Right lobe of liver (tissue), 6 donors: ENCODE measurements at regions not wholly inside any gene's neighbourhood (a gene's known extent, or its start where the extent isn't known, plus 50 kb on each side); places are given as distances from the start of the nearest gene placed in this dataset.
A peak's percentile ranks its signal among the peaks of the same experiment; 100 is the strongest.

ENCODE experiments used
- ATAC-seq, 4 donors: fragments of 200-7000 bp; cut with Tn5 transposase; one replicate each; pipeline ENCODE4 v1.9.1; 2020; ENCODE audit warnings: mild to moderate bottlenecking in 4 of 4, moderate library complexity in 4 of 4
- DNase-seq, 3 donors: peaks; one replicate each; pipeline ENCODE4 v3.0.0-alpha.2; 2020
- H3K27ac ChIP-seq, 3 donors: fragments of 200-600 bp; one replicate each; pipeline ENCODE4 v1.8.0; 2022
- H3K27me3 ChIP-seq, 2 donors: fragments of 200-600 bp; one replicate each; pipeline ENCODE4 v1.8.0; 2022
- H3K36me3 ChIP-seq, 4 donors: fragments of 200-600 bp; sonication (generic) in 1 of 4; one replicate each; pipeline versions ENCODE4 v1.5.1 to v1.8.0; 2017 to 2022; ENCODE audit warnings: control low read depth in 1 of 4
- H3K4me1 ChIP-seq, 4 donors: fragments of 200-600 bp; sonication (generic) in 1 of 4; one replicate each; pipeline versions ENCODE4 v1.5.1 to v1.8.0; 2017 to 2022; ENCODE audit warnings: control low read depth in 1 of 4
- H3K4me3 ChIP-seq, 3 donors: fragments of 200-600 bp; one replicate each; pipeline ENCODE4 v1.8.0; 2022
- H3K9me3 ChIP-seq, 4 donors: fragments of 200-600 bp; sonication (generic) in 1 of 4; one replicate each; pipeline versions ENCODE4 v1.5.1 to v1.8.0; 2017 to 2022; ENCODE audit warnings: control low read depth in 1 of 4
- CTCF ChIP-seq, 4 donors: fragments of 200-600 bp in 3 of 4; fragments of 450-650 bp in 1 of 4; IDR thresholded peaks; one replicate each; pipeline versions ENCODE4 v1.5.1 to v1.8.0; 2016 to 2022; ENCODE audit warnings: antibody characterized with exemption in 4 of 4, mild to moderate bottlenecking in 2 of 4
- POLR2A ChIP-seq: fragments of 450-650 bp; IDR thresholded peaks from one replicate; pipeline ENCODE4 v1.6.1; 2017; ENCODE audit warnings: antibody characterized with exemption, mild to moderate bottlenecking
- WGBS: methylation state at CpG from one replicate; pipeline ENCODE4 v1.1.6; 2018; ENCODE audit warnings: low coverage, low lambda C conversion rate; ENCODE audit not compliant: insufficient coverage; ENCODE audit errors: missing lambda C conversion rate; 5-methylcytosine and 5-hydroxymethylcytosine counted together
- intact Hi-C, 2 donors: fragments of 100-400 bp; cut with DNase I; formaldehyde crosslinking; loops; one replicate each; pipeline versions ENCODE4 v1.11.2 to v1.14.1; 2022
- donor health status: DM: no; HTN: yes; CAD: no.
- donor health status: DM: no; HTN: no; CAD: no.
- donor health status: DM: no; HTN: no; CAD: no.
- donor health status: DM: no; HTN: yes; CAD: no.
- donor health status: DM: no; HTN: yes; CAD: no.

DNA sequence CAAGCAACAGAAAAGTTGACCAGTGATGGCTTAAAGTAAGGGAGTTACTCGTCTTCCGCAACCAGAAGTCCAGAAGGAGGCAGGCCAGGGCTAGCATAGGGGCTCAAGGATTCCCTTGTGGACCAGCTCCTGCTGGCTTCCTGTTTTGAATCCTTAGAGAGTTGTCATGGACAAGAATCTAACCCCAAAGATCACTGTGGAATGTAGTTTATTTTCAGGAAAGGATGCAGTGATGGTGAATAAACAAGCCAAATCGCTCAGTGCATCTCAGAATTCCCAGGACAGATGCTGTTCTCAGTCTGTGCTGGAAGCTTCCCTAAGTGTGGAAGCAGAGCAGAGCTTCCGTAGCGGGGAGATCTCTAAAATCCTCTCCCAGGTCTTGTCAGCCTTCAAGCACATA lies 311.3 kb downstream of the C12orf75 start:
- Histone ChIP-seq H3K36me3 (no peaks in the 10 kb centered on the region), H3K4me1 (no peaks in the 10 kb centered on the region), H3K4me3 (no peak overlapping the region), H3K27ac (no peak overlapping the region), H3K9me3 (no peaks in the 10 kb centered on the region), H3K27me3 (no peaks in the 10 kb centered on the region)
- DNase-seq (no peak), ATAC-seq (no peak)
- intact Hi-C loops = no loop called here
- no peak for TF ChIP-seq POLR2A
- TF ChIP-seq CTCF (IDR thresholded peaks at IDR 0.05) = no peak
- WGBS = 70% methylated on average over 5 of the region's 5 CpGs

GRCh38 chr12:105644770-105645169 lies 314.3 kb downstream of the C12orf75 start:
- no peak overlapping the region for H3K27ac ChIP-seq
- H3K9me3 ChIP-seq = no peaks in the 10 kb centered on the region
- H3K4me3 ChIP-seq = no peak overlapping the region
- intact Hi-C loops = no loop called here
- ATAC-seq (no peak), DNase-seq (no peak)
- H3K27me3 ChIP-seq = no peaks in the 10 kb centered on the region
- no peaks in the 10 kb centered on the region for H3K4me1 ChIP-seq
- TF ChIP-seq CTCF (IDR thresholded peaks at IDR 0.05) (no peak), POLR2A (no peak)
- 72% methylated on average over 4 of the region's 5 CpGs for WGBS
- no peaks in the 10 kb centered on the region for H3K36me3 ChIP-seq

- H3K36me3 ChIP-seq = no peaks in the 10 kb centered on the region
- no peaks in the 10 kb centered on the region for H3K27me3 ChIP-seq
- TF ChIP-seq CTCF (IDR thresholded peaks at IDR 0.05) = no peak
- TF ChIP-seq POLR2A = no peak
- 50% methylated on average over 1 of the region's 1 CpG for WGBS
- H3K4me3 ChIP-seq = no peak overlapping the region
- no peaks in the 10 kb centered on the region for H3K9me3 ChIP-seq
- intact Hi-C loops = no loop called here
- ATAC-seq (no peak), DNase-seq (no peak)
- no peak overlapping the region for H3K27ac ChIP-seq
- no peaks in the 10 kb centered on the region for H3K4me1 ChIP-seq
Observed at GRCh38 chr12:105654606-105655005, 324.1 kb downstream of the C12orf75 start.

DNA sequence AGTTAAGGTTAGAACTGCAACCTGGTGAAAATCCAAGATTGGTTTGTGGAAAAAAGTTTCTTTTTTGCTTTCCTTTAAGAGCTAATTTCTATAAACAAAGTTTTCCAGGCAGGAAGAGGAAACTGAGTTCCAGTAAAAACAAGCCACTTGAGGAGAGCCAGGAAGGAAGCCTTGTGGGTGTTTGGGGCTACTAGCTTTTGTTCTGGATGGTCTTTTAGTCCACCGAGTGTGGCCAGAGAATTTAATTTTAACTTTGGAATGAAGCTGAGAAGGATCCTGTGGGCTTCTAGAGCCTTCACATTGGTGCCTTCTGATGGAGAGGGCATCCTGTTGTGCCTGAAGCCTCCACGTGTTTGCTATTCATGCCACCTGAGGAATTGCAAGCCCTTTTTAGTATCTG lies 327.9 kb downstream of the C12orf75 start:
- DNase-seq = no peak
- Histone ChIP-seq H3K27ac (no peak overlapping the region), H3K4me1 (no peaks in the 10 kb centered on the region), H3K9me3 (no peaks in the 10 kb centered on the region), H3K36me3 (no peaks in the 10 kb centered on the region), H3K27me3 (no peaks in the 10 kb centered on the region), H3K4me3 (no peak overlapping the region)
- peak in 3 of 4 donors; percentile 13 to 45 (median 38) for ATAC-seq
- intact Hi-C loops = no loop called here
- WGBS = 41% methylated on average over 2 of the region's 2 CpGs
- no peak for TF ChIP-seq CTCF (IDR thresholded peaks at IDR 0.05)
- TF ChIP-seq POLR2A = no peak
